NCI-H748 (cell line): ENCODE measurements at regions not wholly inside any gene's neighbourhood (a gene's known extent, or its start where the extent isn't known, plus 50 kb on each side); places are given as distances from the start of the nearest gene placed in this dataset.
A peak's percentile ranks its signal among the peaks of the same experiment; 100 is the strongest.
"Not testable (repeated sequence)": the region's sequence is repeated elsewhere in the genome, so short reads cannot be mapped to it uniquely, and the experiment has no call there.

Experiments
- DNase-seq: peaks from one replicate; lab custom pipeline; 2025; ENCODE audit not compliant: unreplicated experiment; lab: John Stamatoyannopoulos, UW

DNA sequence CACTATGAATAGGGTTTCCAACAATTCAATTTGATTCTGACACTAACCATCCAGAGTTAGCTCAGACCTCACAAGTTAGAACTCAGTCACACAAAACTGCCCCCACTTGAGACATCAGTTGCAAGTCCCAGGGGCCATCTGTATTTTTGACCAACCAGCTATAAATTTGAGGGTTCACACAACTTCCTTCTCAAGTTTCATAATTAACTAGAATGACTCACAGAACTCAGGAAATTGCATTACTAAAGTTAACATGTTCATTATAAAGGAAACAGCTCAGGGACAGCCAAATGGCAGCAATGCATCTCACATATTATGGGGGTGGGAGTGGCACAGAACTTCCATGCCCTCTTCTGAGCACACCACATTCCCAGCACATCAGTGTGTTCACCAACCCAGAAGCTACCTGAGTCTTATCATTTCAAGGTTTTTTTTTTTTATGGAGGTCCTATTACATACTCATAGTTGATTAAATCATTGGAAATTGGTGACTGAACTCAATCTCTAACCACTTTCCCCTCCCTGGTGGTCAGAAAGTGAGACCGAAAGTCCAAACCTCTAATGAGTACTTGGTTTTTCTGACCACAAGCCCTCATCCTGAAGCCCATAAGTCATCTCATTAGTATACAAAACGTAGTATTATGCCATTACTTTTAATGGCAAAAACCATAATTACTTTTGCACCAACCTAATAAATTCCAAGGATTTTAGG is 1721.5 kb upstream of the SEL1L start:
- no peak for DNase-seq

- DNase-seq, result no peak
Measured at GRCh38 chr14:83255727-83256090, 1722.1 kb upstream of the SEL1L start.

- no peak for DNase-seq
Measured at GRCh38 chr14:83257466-83258439, 1724.1 kb upstream of the SEL1L start.

DNA sequence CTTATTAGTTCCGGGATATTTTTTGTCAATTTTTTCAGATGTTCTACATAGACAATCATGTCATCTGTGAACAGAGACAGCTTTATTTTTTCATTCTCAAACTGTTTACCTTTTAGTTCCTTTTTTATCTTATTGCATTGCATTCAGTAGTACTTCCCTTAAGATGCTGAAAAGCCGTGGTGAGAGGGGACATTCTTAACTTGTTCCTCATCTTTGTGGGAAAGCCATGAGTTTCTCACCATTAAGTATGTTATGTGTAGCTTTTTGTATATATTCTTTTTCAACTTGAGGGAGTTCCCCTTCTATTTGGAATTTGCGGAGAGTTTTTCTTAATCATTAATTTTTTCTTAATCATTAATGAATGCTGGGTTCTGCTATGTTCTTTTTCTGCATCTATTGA is 1727.1 kb upstream of the SEL1L start:
- DNase-seq, result no peak

GRCh38 chr14:83269583-83269982 is 1735.9 kb upstream of the SEL1L start:
- DNase-seq, result no peak

DNA sequence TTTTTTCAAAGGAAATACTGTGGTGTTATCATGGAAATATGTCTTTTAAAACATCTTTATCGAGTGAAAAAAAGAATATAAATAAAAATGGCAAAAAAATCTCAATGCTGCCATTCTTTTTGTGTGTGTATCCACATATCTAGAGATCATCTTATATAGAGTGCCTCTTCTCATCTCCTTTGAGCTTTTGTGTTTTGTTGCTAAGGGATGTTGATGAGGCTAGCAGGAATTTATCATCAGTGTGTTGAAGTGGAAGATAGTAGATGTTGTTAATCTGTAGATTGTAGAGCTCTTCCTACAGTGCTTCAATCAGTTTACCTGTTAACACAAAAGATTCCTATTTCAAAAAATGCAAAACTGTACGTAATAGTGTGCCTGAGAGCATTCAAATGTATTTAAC is 1738.0 kb upstream of the SEL1L start:
- DNase-seq, result peak; percentile 36

GRCh38 chr14:83280719-83281118 is 1747.1 kb upstream of the SEL1L start:
- no peak for DNase-seq

- no peak for DNase-seq
Measured at GRCh38 chr14:83282706-83283105, 1749.1 kb upstream of the SEL1L start.

GRCh38 chr14:83287300-83287699 is 1753.6 kb upstream of the SEL1L start:
- no peak for DNase-seq

GRCh38 chr14:83289390-83289789 is 1755.7 kb upstream of the SEL1L start:
- DNase-seq, result no peak

GRCh38 chr14:83289896-83290295 is 1756.2 kb upstream of the SEL1L start:
- no peak for DNase-seq

DNA sequence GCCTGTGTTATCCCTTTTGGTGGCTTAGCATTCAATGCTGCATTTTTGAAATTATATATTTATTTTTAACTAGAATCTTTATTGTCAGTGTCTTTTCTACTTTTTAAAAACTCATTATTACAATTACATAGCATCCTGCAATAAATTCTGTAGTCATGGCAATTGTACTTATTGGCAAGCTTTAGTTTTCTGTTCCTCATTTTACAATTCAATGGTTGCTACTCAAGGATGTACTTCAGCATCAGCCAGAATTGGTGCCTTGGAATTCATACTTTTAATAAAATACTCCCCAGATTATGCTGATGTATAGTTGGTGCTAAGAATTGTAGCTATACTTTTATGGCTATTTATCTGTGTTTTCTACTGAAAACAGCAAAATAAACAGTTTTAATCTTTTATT is 1756.8 kb upstream of the SEL1L start:
- DNase-seq, result no peak

GRCh38 chr14:83291714-83292113 is 1758.1 kb upstream of the SEL1L start:
- DNase-seq, result no peak

GRCh38 chr14:83294941-83295340 is 1761.3 kb upstream of the SEL1L start:
- DNase-seq, result no peak

GRCh38 chr14:83297361-83297760 is 1763.7 kb upstream of the SEL1L start:
- peak; percentile 10 for DNase-seq

DNA sequence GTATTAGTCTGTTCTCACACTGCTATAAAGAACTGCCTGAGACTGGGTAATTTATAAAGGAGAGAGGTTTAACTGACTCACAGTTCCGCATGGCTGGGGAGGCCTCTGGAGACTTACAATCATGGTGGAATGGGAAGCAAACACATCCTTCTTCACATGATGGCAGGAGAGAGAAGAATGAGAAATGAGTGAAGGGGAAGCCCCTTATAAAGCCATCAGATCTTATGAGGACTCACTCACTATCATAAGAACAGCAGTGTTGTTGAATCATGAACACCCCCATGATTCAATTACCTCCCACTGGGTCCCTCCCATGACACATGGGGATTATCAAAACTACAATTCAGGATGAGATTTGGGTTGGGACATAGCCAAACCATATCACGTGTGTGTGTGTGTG is 1764.4 kb upstream of the SEL1L start:
- DNase-seq, result not testable (repeated sequence)

DNA sequence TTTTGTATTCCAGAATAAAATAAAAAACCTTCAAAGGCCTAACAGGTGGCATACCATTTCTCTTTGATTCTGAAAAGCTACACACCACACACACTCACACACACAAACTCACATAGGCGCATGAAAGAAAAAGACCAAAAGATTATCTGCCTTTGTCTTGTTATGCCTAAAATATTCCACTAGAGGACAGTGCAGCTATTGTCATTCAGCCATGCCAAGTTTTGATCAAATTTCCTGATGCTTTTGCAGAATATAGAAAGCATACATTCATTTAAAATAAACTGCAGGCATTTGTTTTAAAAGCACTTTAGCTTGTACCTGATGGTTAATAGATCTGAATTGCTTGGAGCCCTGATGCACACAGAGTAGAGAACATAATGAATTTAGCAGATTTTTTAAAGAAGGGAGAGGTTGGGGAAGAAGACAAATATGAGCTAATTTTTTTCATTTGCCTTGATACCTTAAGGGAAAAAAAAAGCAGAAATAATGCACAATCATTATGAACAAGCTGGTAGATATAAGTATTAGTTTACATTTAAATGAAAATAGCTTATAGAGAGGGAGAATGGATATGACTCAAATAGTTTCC is 1766.9 kb upstream of the SEL1L start:
- DNase-seq, result peak; percentile 79

- DNase-seq, result no peak
Measured at GRCh38 chr14:83301791-83302190, 1768.1 kb upstream of the SEL1L start.

- DNase-seq, result no peak
Measured at GRCh38 chr14:83309211-83309610, 1775.6 kb upstream of the SEL1L start.

DNA sequence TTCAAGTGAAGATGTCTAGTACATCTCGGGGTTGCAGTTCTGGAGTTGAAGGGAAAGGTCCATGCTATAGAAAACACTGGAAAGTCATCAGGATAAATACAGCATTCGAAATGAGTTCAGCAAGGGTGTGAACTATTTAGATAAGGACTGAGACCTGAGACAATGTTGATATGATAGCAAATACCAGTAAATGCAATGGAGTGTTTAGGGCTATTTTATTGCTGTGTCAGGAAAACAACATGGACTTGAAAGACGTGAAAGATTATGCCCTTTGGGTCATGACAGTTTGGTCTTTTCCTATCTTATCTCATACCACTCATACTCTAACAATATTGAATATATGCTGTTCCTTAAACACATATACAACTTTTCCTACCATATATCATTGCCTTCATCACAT is 1776.2 kb upstream of the SEL1L start:
- DNase-seq, result no peak

DNA sequence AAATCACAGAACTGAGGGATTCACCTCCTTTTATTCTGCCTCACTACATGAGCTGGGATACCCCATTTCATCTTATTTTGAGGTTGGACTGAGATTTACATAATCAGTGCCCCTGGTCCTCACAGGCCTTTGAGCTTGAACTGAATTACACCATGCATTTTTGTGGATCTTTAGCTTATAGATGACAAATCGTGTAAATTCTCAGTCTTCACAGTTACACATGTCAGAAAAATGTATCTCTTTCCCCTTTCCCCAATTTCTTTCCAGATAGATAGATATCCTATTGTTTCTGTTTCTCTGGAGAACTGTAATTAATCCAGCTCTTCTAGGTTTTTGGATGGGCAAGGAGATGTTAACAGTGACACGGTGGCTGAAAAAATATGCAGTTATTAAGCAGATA is 1778.9 kb upstream of the SEL1L start:
- DNase-seq, result no peak

- DNase-seq, result no peak
Measured at GRCh38 chr14:83314764-83315163, 1781.1 kb upstream of the SEL1L start.
